GM21528 (cell line): ENCODE measurements at regions not wholly inside any gene's neighbourhood (a gene's known extent, or its start where the extent isn't known, plus 50 kb on each side); places are given as distances from the start of the nearest gene placed in this dataset.

ENCODE experiments used
- ATAC-seq: cut with Tn5 transposase; IDR thresholded peaks from one replicate; pipeline ENCODE4 v1.9.1; 2021; ENCODE audit warnings: mild to moderate bottlenecking, moderate library complexity; ENCODE audit not compliant: unreplicated experiment, low FRiP score

- no peak for ATAC-seq
Observed at GRCh38 chr12:132397152-132397933, 68.0 kb upstream of the GALNT9 start.

- ATAC-seq, result no peak
Observed at GRCh38 chr12:132396657-132397056, 67.3 kb upstream of the GALNT9 start.

- ATAC-seq, result no peak
Observed at GRCh38 chr12:132395908-132396305, 66.5 kb upstream of the GALNT9 start.

GRCh38 chr12:132395192-132395907 lies 66.0 kb upstream of the GALNT9 start:
- ATAC-seq, result no peak

GRCh38 chr12:132393991-132394949 lies 64.9 kb upstream of the GALNT9 start:
- no peak for ATAC-seq

- no peak for ATAC-seq
Observed at GRCh38 chr12:132393245-132393795, 63.9 kb upstream of the GALNT9 start.

- no peak for ATAC-seq
Observed at GRCh38 chr12:132392389-132393244, 63.2 kb upstream of the GALNT9 start.

GRCh38 chr12:132391326-132392041 lies 62.1 kb upstream of the GALNT9 start:
- ATAC-seq, result no peak

- ATAC-seq, result no peak
Observed at GRCh38 chr12:132390287-132391076, 61.1 kb upstream of the GALNT9 start.

- no peak for ATAC-seq
Observed at GRCh38 chr12:132389526-132390286, 60.3 kb upstream of the GALNT9 start.

- no peak for ATAC-seq
Observed at GRCh38 chr12:132389026-132389425, 59.6 kb upstream of the GALNT9 start.

GRCh38 chr12:132388379-132389015 lies 59.1 kb upstream of the GALNT9 start:
- ATAC-seq, result no peak

- no peak for ATAC-seq
Observed at GRCh38 chr12:132386926-132387497, 57.6 kb upstream of the GALNT9 start.

- ATAC-seq, result no peak
Observed at GRCh38 chr12:132385923-132386751, 56.7 kb upstream of the GALNT9 start.

- ATAC-seq, result no peak
Observed at GRCh38 chr12:132384916-132385774, 55.8 kb upstream of the GALNT9 start.
